GM23338 (cell line): ENCODE measurements at regions not wholly inside any gene's neighbourhood (a gene's known extent, or its start where the extent isn't known, plus 50 kb on each side); places are given as distances from the start of the nearest gene placed in this dataset.

Experiments used
- ATAC-seq: fragments of 200-7000 bp; cut with Tn5 transposase; 3 replicates; pipeline ENCODE4 v1.9.1; 2020
- DNase-seq: peaks from one replicate; pipeline ENCODE4 v3.0.0-alpha.2; 2015; ENCODE audit warnings: low spot score
- H2AFZ ChIP-seq: fragments of 200-600 bp; sonication (generic); 2 replicates; pipeline ENCODE4 v1.8.0; 2016; ENCODE audit warnings: antibody characterized with exemption, mild to moderate bottlenecking, moderate library complexity
- H3F3A ChIP-seq: fragments of 200-600 bp; sonication (generic); replicated peaks from 2 replicates; pipeline ENCODE4 v1.8.0; 2017; ENCODE audit warnings: antibody characterized with exemption, mixed run types, low read depth
- H3K27ac ChIP-seq: fragments of 200-600 bp; sonication (generic); 2 replicates; pipeline ENCODE4 v1.6.1; 2016; ENCODE audit warnings: low read depth
- H3K27me3 ChIP-seq: fragments of 200-600 bp; sonication (generic); 2 replicates; pipeline ENCODE4 v1.8.0; 2016; ENCODE audit warnings: mild to moderate bottlenecking, mixed run types, moderate library complexity; ENCODE audit not compliant: insufficient read depth
- H3K36me3 ChIP-seq: fragments of 200-600 bp; sonication (generic); 2 replicates; pipeline ENCODE4 v1.8.0; 2016; ENCODE audit warnings: mild to moderate bottlenecking; ENCODE audit not compliant: insufficient read depth
- H3K4me1 ChIP-seq: fragments of 200-600 bp; sonication (generic); 2 replicates; pipeline ENCODE4 v1.8.0; 2016; ENCODE audit warnings: mild to moderate bottlenecking, moderate library complexity; ENCODE audit not compliant: insufficient read depth
- H3K4me2 ChIP-seq: fragments of 200-600 bp; sonication (generic); 2 replicates; pipeline ENCODE4 v1.7.1; 2017; ENCODE audit warnings: mixed run types
- H3K4me3 ChIP-seq: fragments of 200-600 bp; sonication (generic); 2 replicates; pipeline ENCODE4 v1.6.1; 2016; ENCODE audit warnings: mixed run types
- H3K79me2 ChIP-seq: fragments of 200-600 bp; sonication (generic); replicated peaks from 2 replicates; pipeline ENCODE4 v1.8.0; 2017; ENCODE audit warnings: mild to moderate bottlenecking; ENCODE audit not compliant: insufficient read depth
- H3K9me2 ChIP-seq: fragments of 200-600 bp; sonication (generic); 2 replicates; pipeline ENCODE4 v1.8.0; 2017; ENCODE audit not compliant: insufficient read depth
- H4K20me1 ChIP-seq: fragments of 200-600 bp; sonication (generic); replicated peaks from 2 replicates; pipeline ENCODE4 v1.8.0; 2017; ENCODE audit warnings: mild to moderate bottlenecking; ENCODE audit not compliant: insufficient read depth
- H3K27ac Mint-ChIP-seq: 2 replicates; pipeline ENCODE4 v1.8.0; 2020; ENCODE audit warnings: inconsistent platforms, mild to moderate bottlenecking, moderate library complexity, mixed read lengths
- H3K27me3 Mint-ChIP-seq: 3 replicates; pipeline ENCODE4 v1.8.0; 2022; ENCODE audit warnings: low read depth, mild to moderate bottlenecking, moderate library complexity, mixed read lengths, inconsistent platforms; ENCODE audit not compliant: insufficient read depth, poor library complexity
- H3K36me3 Mint-ChIP-seq: 3 replicates; pipeline ENCODE4 v1.8.0; 2021; ENCODE audit warnings: low read depth, mild to moderate bottlenecking, inconsistent platforms, moderate library complexity, mixed read lengths
- H3K4me1 Mint-ChIP-seq: 3 replicates; pipeline ENCODE4 v1.8.0; 2020; ENCODE audit warnings: mild to moderate bottlenecking, inconsistent platforms, mixed read lengths
- H3K4me3 Mint-ChIP-seq: 3 replicates; pipeline ENCODE4 v1.8.0; 2021; ENCODE audit warnings: moderate library complexity, mild to moderate bottlenecking, inconsistent platforms, mixed read lengths
- H3K9me3 Mint-ChIP-seq: 3 replicates; pipeline ENCODE4 v1.8.0; 2020; ENCODE audit warnings: moderate library complexity, mild to moderate bottlenecking, inconsistent platforms, mixed read lengths
- CREB1 ChIP-seq: fragments of 250-450 bp; sonication (Bioruptor Pico); IDR thresholded peaks from 2 replicates; pipeline ENCODE4 v1.5.0; 2020; ENCODE audit warnings: low read depth, mild to moderate bottlenecking, moderate library complexity
- CTCF ChIP-seq, 2 experiments: fragments of 200-600 bp in 1 of 2; sonication (generic) in 1 of 2; conservative IDR thresholded peaks; 2 replicates each; pipeline versions ENCODE4 v1.5.1 to v1.6.1; 2016 to 2017; ENCODE audit warnings: antibody characterized with exemption in 2 of 2, low read depth in 2 of 2, mild to moderate bottlenecking in 2 of 2, moderate library complexity in 1 of 2
- ETS1 ChIP-seq: IDR thresholded peaks from 2 replicates; pipeline ENCODE4 v1.6.1; 2016; ENCODE audit warnings: antibody characterized with exemption
- EZH2 ChIP-seq: fragments of 200-600 bp; sonication (generic); IDR thresholded peaks from one replicate; pipeline ENCODE4 v1.8.0; 2017; ENCODE audit warnings: antibody characterized with exemption, mild to moderate bottlenecking, low read depth; ENCODE audit not compliant: unreplicated experiment
- EZH2phosphoT487 ChIP-seq: fragments of 200-600 bp; sonication (generic); IDR thresholded peaks from one replicate; pipeline ENCODE4 v1.8.1; 2018; ENCODE audit warnings: antibody characterized with exemption; ENCODE audit not compliant: unreplicated experiment
- JUNB ChIP-seq: IDR thresholded peaks from one replicate; pipeline ENCODE4 v1.6.1; 2016; ENCODE audit warnings: antibody characterized with exemption; ENCODE audit not compliant: unreplicated experiment
- NANOG ChIP-seq: IDR thresholded peaks from 2 replicates; pipeline ENCODE4 v1.6.1; 2016; ENCODE audit warnings: antibody characterized with exemption, borderline replicate concordance
- POLR2AphosphoS5 ChIP-seq: IDR thresholded peaks from 2 replicates; pipeline ENCODE4 v1.6.1; 2016; ENCODE audit warnings: antibody characterized with exemption, low read depth
- REST ChIP-seq: IDR thresholded peaks from one replicate; pipeline ENCODE4 v1.6.1; 2018; ENCODE audit warnings: antibody characterized with exemption; ENCODE audit not compliant: unreplicated experiment
- STAT1 ChIP-seq: IDR thresholded peaks from one replicate; pipeline ENCODE4 v1.6.1; 2016; ENCODE audit warnings: antibody characterized with exemption; ENCODE audit not compliant: unreplicated experiment
- ZNF114 ChIP-seq: fragments of 250-450 bp; sonication (Bioruptor Pico); IDR thresholded peaks from 2 replicates; pipeline ENCODE4 v1.5.0; 2020; ENCODE audit warnings: mild to moderate bottlenecking, moderate library complexity
- ZNF331 ChIP-seq: fragments of 250-450 bp; sonication (Bioruptor Pico); IDR thresholded peaks from 2 replicates; pipeline ENCODE4 v1.5.0; 2020; ENCODE audit warnings: low read depth, mild to moderate bottlenecking, moderate library complexity
- ZNF462 ChIP-seq: fragments of 250-450 bp; sonication (Bioruptor Pico); IDR thresholded peaks from 2 replicates; pipeline ENCODE4 v1.5.0; 2020; ENCODE audit warnings: mild to moderate bottlenecking, moderate library complexity

- no peak overlapping the region for H3K27ac Mint-ChIP-seq
Observed at GRCh38 chr11:91935120-91935519, 289.5 kb upstream of the FAT3 start.

More at GRCh38 chr11:91935120-91935519, 289.5 kb upstream of the FAT3 start:
- H3K4me1 ChIP-seq: no peaks in the 10 kb centered on the region
- H3K4me1 Mint-ChIP-seq: no peaks in the 10 kb centered on the region
- H3K9me2 ChIP-seq: peaks cover 7% of the 10 kb centered on the region; the same call in 1 of the 2 replicates
- no peak overlapping the region for H3K27ac ChIP-seq
- DNase-seq (no peak), ATAC-seq (no peak)
- no peak for TF ChIP-seq ZNF114 (CRISPR knock-in tag)
- TF ChIP-seq JUNB: no peak
- TF ChIP-seq NANOG: no peak
- no peak for TF ChIP-seq CREB1 (CRISPR knock-in tag)
- no peak for TF ChIP-seq POLR2AphosphoS5
- no peak for TF ChIP-seq ZNF462 (CRISPR knock-in tag)
- TF ChIP-seq EZH2: no peak
- TF ChIP-seq EZH2phosphoT487: no peak
- no peak for TF ChIP-seq STAT1
- no peak for TF ChIP-seq ETS1
- no peak for TF ChIP-seq CTCF (conservative IDR thresholded peaks at IDR 0.05; ENCODE audit: low read depth in 2 of 2)
- TF ChIP-seq REST: no peak
- no peak for TF ChIP-seq ZNF331 (CRISPR knock-in tag)
- H4K20me1 ChIP-seq: no peaks in the 10 kb centered on the region
- no peaks in the 10 kb centered on the region for H3K9me3 Mint-ChIP-seq
- no peak overlapping the region for H3K4me3 Mint-ChIP-seq
- H3K79me2 ChIP-seq: no peaks in the 10 kb centered on the region
- no peaks in the 10 kb centered on the region for H3F3A ChIP-seq
- H3K36me3 Mint-ChIP-seq: no peaks in the 10 kb centered on the region
- H2AFZ ChIP-seq: no peak overlapping the region
- no peaks in the 10 kb centered on the region for H3K27me3 ChIP-seq
- H3K4me2 ChIP-seq: no peak overlapping the region
- H3K27me3 Mint-ChIP-seq: no peaks in the 10 kb centered on the region
- no peaks in the 10 kb centered on the region for H3K36me3 ChIP-seq
- H3K4me3 ChIP-seq: no peak overlapping the region
